GM23338 (cell line): ENCODE measurements at regions not wholly inside any gene's neighbourhood (a gene's known extent, or its start where the extent isn't known, plus 50 kb on each side); places are given as distances from the start of the nearest gene placed in this dataset.

ENCODE experiments used
- ATAC-seq: fragments of 200-7000 bp; cut with Tn5 transposase; 3 replicates; pipeline ENCODE4 v1.9.1; 2020
- DNase-seq: peaks from one replicate; pipeline ENCODE4 v3.0.0-alpha.2; 2015; ENCODE audit warnings: low spot score
- H2AFZ ChIP-seq: fragments of 200-600 bp; sonication (generic); 2 replicates; pipeline ENCODE4 v1.8.0; 2016; ENCODE audit warnings: antibody characterized with exemption, mild to moderate bottlenecking, moderate library complexity
- H3F3A ChIP-seq: fragments of 200-600 bp; sonication (generic); replicated peaks from 2 replicates; pipeline ENCODE4 v1.8.0; 2017; ENCODE audit warnings: antibody characterized with exemption, mixed run types, low read depth
- H3K27ac ChIP-seq: fragments of 200-600 bp; sonication (generic); 2 replicates; pipeline ENCODE4 v1.6.1; 2016; ENCODE audit warnings: low read depth
- H3K27me3 ChIP-seq: fragments of 200-600 bp; sonication (generic); 2 replicates; pipeline ENCODE4 v1.8.0; 2016; ENCODE audit warnings: mild to moderate bottlenecking, mixed run types, moderate library complexity; ENCODE audit not compliant: insufficient read depth
- H3K36me3 ChIP-seq: fragments of 200-600 bp; sonication (generic); 2 replicates; pipeline ENCODE4 v1.8.0; 2016; ENCODE audit warnings: mild to moderate bottlenecking; ENCODE audit not compliant: insufficient read depth
- H3K4me1 ChIP-seq: fragments of 200-600 bp; sonication (generic); 2 replicates; pipeline ENCODE4 v1.8.0; 2016; ENCODE audit warnings: mild to moderate bottlenecking, moderate library complexity; ENCODE audit not compliant: insufficient read depth
- H3K4me2 ChIP-seq: fragments of 200-600 bp; sonication (generic); 2 replicates; pipeline ENCODE4 v1.7.1; 2017; ENCODE audit warnings: mixed run types
- H3K4me3 ChIP-seq: fragments of 200-600 bp; sonication (generic); 2 replicates; pipeline ENCODE4 v1.6.1; 2016; ENCODE audit warnings: mixed run types
- H3K79me2 ChIP-seq: fragments of 200-600 bp; sonication (generic); replicated peaks from 2 replicates; pipeline ENCODE4 v1.8.0; 2017; ENCODE audit warnings: mild to moderate bottlenecking; ENCODE audit not compliant: insufficient read depth
- H3K9me2 ChIP-seq: fragments of 200-600 bp; sonication (generic); 2 replicates; pipeline ENCODE4 v1.8.0; 2017; ENCODE audit not compliant: insufficient read depth
- H4K20me1 ChIP-seq: fragments of 200-600 bp; sonication (generic); replicated peaks from 2 replicates; pipeline ENCODE4 v1.8.0; 2017; ENCODE audit warnings: mild to moderate bottlenecking; ENCODE audit not compliant: insufficient read depth
- H3K27ac Mint-ChIP-seq: 2 replicates; pipeline ENCODE4 v1.8.0; 2020; ENCODE audit warnings: inconsistent platforms, mild to moderate bottlenecking, moderate library complexity, mixed read lengths
- H3K27me3 Mint-ChIP-seq: 3 replicates; pipeline ENCODE4 v1.8.0; 2022; ENCODE audit warnings: low read depth, mild to moderate bottlenecking, moderate library complexity, mixed read lengths, inconsistent platforms; ENCODE audit not compliant: insufficient read depth, poor library complexity
- H3K36me3 Mint-ChIP-seq: 3 replicates; pipeline ENCODE4 v1.8.0; 2021; ENCODE audit warnings: low read depth, mild to moderate bottlenecking, inconsistent platforms, moderate library complexity, mixed read lengths
- H3K4me1 Mint-ChIP-seq: 3 replicates; pipeline ENCODE4 v1.8.0; 2020; ENCODE audit warnings: mild to moderate bottlenecking, inconsistent platforms, mixed read lengths
- H3K4me3 Mint-ChIP-seq: 3 replicates; pipeline ENCODE4 v1.8.0; 2021; ENCODE audit warnings: moderate library complexity, mild to moderate bottlenecking, inconsistent platforms, mixed read lengths
- H3K9me3 Mint-ChIP-seq: 3 replicates; pipeline ENCODE4 v1.8.0; 2020; ENCODE audit warnings: moderate library complexity, mild to moderate bottlenecking, inconsistent platforms, mixed read lengths
- CREB1 ChIP-seq: fragments of 250-450 bp; sonication (Bioruptor Pico); IDR thresholded peaks from 2 replicates; pipeline ENCODE4 v1.5.0; 2020; ENCODE audit warnings: low read depth, mild to moderate bottlenecking, moderate library complexity
- CTCF ChIP-seq, 2 experiments: fragments of 200-600 bp in 1 of 2; sonication (generic) in 1 of 2; conservative IDR thresholded peaks; 2 replicates each; pipeline versions ENCODE4 v1.5.1 to v1.6.1; 2016 to 2017; ENCODE audit warnings: antibody characterized with exemption in 2 of 2, low read depth in 2 of 2, mild to moderate bottlenecking in 2 of 2, moderate library complexity in 1 of 2
- EZH2phosphoT487 ChIP-seq: fragments of 200-600 bp; sonication (generic); IDR thresholded peaks from one replicate; pipeline ENCODE4 v1.8.1; 2018; ENCODE audit warnings: antibody characterized with exemption; ENCODE audit not compliant: unreplicated experiment
- JUNB ChIP-seq: IDR thresholded peaks from one replicate; pipeline ENCODE4 v1.6.1; 2016; ENCODE audit warnings: antibody characterized with exemption; ENCODE audit not compliant: unreplicated experiment
- NANOG ChIP-seq: IDR thresholded peaks from 2 replicates; pipeline ENCODE4 v1.6.1; 2016; ENCODE audit warnings: antibody characterized with exemption, borderline replicate concordance
- POLR2AphosphoS5 ChIP-seq: IDR thresholded peaks from 2 replicates; pipeline ENCODE4 v1.6.1; 2016; ENCODE audit warnings: antibody characterized with exemption, low read depth
- STAT1 ChIP-seq: IDR thresholded peaks from one replicate; pipeline ENCODE4 v1.6.1; 2016; ENCODE audit warnings: antibody characterized with exemption; ENCODE audit not compliant: unreplicated experiment
- ZNF331 ChIP-seq: fragments of 250-450 bp; sonication (Bioruptor Pico); IDR thresholded peaks from 2 replicates; pipeline ENCODE4 v1.5.0; 2020; ENCODE audit warnings: low read depth, mild to moderate bottlenecking, moderate library complexity
- TF ChIP-seq, protein P1 (sequence below): fragments of 250-450 bp; sonication (Bioruptor Pico); IDR thresholded peaks from 2 replicates; pipeline ENCODE4 v1.5.0; 2020; ENCODE audit warnings: mild to moderate bottlenecking, moderate library complexity
- TF ChIP-seq, protein P2 (sequence below): IDR thresholded peaks from 2 replicates; pipeline ENCODE4 v1.6.1; 2016; ENCODE audit warnings: antibody characterized with exemption

DNA sequence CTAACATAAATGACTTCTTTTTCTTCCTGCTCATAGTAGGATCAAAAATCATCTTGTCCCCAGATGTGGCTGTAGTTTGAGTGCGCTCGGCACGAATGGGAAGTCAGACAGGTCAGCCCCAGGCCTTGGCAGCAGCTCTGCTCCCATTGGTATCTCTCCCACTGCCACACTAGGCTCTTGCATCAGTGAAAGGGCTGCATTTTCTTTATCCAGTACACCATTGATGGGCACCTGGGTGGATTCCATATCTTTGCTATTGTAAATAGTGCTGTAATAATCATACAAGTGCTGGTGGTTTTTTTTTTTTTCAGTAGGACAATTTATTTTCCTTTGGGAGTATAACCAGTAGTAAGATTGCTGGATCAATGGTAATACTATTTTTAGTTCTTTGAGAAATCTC, 865.5 kb downstream of the CCDC85A start (continued):
- TF ChIP-seq, protein P1, sequence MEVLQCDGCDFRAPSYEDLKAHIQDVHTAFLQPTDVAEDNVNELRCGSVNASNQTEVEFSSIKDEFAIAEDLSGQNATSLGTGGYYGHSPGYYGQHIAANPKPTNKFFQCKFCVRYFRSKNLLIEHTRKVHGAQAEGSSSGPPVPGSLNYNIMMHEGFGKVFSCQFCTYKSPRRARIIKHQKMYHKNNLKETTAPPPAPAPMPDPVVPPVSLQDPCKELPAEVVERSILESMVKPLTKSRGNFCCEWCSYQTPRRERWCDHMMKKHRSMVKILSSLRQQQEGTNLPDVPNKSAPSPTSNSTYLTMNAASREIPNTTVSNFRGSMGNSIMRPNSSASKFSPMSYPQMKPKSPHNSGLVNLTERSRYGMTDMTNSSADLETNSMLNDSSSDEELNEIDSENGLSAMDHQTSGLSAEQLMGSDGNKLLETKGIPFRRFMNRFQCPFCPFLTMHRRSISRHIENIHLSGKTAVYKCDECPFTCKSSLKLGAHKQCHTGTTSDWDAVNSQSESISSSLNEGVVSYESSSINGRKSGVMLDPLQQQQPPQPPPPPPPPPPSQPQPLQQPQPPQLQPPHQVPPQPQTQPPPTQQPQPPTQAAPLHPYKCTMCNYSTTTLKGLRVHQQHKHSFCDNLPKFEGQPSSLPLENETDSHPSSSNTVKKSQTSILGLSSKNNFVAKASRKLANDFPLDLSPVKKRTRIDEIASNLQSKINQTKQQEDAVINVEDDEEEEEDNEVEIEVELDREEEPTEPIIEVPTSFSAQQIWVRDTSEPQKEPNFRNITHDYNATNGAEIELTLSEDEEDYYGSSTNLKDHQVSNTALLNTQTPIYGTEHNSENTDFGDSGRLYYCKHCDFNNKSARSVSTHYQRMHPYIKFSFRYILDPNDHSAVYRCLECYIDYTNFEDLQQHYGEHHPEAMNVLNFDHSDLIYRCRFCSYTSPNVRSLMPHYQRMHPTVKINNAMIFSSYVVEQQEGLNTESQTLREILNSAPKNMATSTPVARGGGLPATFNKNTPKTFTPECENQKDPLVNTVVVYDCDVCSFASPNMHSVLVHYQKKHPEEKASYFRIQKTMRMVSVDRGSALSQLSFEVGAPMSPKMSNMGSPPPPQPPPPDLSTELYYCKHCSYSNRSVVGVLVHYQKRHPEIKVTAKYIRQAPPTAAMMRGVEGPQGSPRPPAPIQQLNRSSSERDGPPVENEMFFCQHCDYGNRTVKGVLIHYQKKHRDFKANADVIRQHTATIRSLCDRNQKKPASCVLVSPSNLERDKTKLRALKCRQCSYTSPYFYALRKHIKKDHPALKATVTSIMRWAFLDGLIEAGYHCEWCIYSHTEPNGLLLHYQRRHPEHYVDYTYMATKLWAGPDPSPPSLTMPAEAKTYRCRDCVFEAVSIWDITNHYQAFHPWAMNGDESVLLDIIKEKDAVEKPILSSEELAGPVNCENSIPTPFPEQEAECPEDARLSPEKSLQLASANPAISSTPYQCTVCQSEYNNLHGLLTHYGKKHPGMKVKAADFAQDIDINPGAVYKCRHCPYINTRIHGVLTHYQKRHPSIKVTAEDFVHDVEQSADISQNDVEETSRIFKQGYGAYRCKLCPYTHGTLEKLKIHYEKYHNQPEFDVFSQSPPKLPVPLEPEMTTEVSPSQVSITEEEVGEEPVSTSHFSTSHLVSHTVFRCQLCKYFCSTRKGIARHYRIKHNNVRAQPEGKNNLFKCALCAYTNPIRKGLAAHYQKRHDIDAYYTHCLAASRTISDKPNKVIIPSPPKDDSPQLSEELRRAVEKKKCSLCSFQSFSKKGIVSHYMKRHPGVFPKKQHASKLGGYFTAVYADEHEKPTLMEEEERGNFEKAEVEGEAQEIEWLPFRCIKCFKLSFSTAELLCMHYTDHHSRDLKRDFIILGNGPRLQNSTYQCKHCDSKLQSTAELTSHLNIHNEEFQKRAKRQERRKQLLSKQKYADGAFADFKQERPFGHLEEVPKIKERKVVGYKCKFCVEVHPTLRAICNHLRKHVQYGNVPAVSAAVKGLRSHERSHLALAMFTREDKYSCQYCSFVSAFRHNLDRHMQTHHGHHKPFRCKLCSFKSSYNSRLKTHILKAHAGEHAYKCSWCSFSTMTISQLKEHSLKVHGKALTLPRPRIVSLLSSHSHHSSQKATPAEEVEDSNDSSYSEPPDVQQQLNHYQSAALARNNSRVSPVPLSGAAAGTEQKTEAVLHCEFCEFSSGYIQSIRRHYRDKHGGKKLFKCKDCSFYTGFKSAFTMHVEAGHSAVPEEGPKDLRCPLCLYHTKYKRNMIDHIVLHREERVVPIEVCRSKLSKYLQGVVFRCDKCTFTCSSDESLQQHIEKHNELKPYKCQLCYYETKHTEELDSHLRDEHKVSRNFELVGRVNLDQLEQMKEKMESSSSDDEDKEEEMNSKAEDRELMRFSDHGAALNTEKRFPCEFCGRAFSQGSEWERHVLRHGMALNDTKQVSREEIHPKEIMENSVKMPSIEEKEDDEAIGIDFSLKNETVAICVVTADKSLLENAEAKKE: no peak
- TF ChIP-seq STAT1: no peak
- TF ChIP-seq NANOG: no peak
- no peak for TF ChIP-seq CTCF (conservative IDR thresholded peaks at IDR 0.05; ENCODE audit: low read depth in 2 of 2)
- no peak for TF ChIP-seq ZNF331 (CRISPR knock-in tag)

GRCh38 chr2:57050007-57050406, 866.2 kb downstream of the CCDC85A start:
- H3K4me1 ChIP-seq: no peaks in the 10 kb centered on the region
- Mint-ChIP-seq H3K4me3 (no peak overlapping the region), H3K9me3 (no peaks in the 10 kb centered on the region), H3K4me1 (peaks cover 9% of the 10 kb centered on the region; the same call in 2 of the 3 replicates), H3K27me3 (no peaks in the 10 kb centered on the region), H3K36me3 (no peaks in the 10 kb centered on the region), H3K27ac (no peak overlapping the region)
- no peak overlapping the region for H3K4me3 ChIP-seq
- ATAC-seq (no peak), DNase-seq (no peak)
- H3K27ac ChIP-seq: no peak overlapping the region
- H2AFZ ChIP-seq: no peak overlapping the region
- no peaks in the 10 kb centered on the region for H3K9me2 ChIP-seq
- no peaks in the 10 kb centered on the region for H3K79me2 ChIP-seq
- H3K27me3 ChIP-seq: no peaks in the 10 kb centered on the region
- no peaks in the 10 kb centered on the region for H4K20me1 ChIP-seq
- no peaks in the 10 kb centered on the region for H3K36me3 ChIP-seq
- no peak overlapping the region for H3K4me2 ChIP-seq
- H3F3A ChIP-seq: no peaks in the 10 kb centered on the region
- TF ChIP-seq JUNB: no peak
- no peak for TF ChIP-seq EZH2phosphoT487
- TF ChIP-seq, protein P2, sequence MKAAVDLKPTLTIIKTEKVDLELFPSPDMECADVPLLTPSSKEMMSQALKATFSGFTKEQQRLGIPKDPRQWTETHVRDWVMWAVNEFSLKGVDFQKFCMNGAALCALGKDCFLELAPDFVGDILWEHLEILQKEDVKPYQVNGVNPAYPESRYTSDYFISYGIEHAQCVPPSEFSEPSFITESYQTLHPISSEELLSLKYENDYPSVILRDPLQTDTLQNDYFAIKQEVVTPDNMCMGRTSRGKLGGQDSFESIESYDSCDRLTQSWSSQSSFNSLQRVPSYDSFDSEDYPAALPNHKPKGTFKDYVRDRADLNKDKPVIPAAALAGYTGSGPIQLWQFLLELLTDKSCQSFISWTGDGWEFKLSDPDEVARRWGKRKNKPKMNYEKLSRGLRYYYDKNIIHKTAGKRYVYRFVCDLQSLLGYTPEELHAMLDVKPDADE: no peak
- TF ChIP-seq ZNF331 (CRISPR knock-in tag): no peak
- TF ChIP-seq CTCF (conservative IDR thresholded peaks at IDR 0.05; ENCODE audit: low read depth in 2 of 2): no peak
- no peak for TF ChIP-seq CREB1 (CRISPR knock-in tag)
- no peak for TF ChIP-seq POLR2AphosphoS5
